Activated T-cell treated with anti-CD3 and anti-CD28 coated beads, Interleukin-2, amount 50 U/mL, for 1 hour (primary cell): ENCODE measurements at regions not wholly inside any gene's neighbourhood (a gene's known extent, or its start where the extent isn't known, plus 50 kb on each side); places are given as distances from the start of the nearest gene placed in this dataset.

Source experiments
- DNase-seq: peaks from one replicate; pipeline ENCODE4 v3.0.0-alpha.2; 2020

GRCh38 chr3:82508-82907 is 114.1 kb upstream of the CHL1 start:
- no peak for DNase-seq

- no peak for DNase-seq
These were observed 113.5 kb upstream of the CHL1 start for GRCh38 chr3:83096-83495.

- DNase-seq: no peak
These were observed 111.4 kb upstream of the CHL1 start for GRCh38 chr3:85180-85579.

- DNase-seq: no peak
These were observed 108.3 kb upstream of the CHL1 start for GRCh38 chr3:88267-88666.

GRCh38 chr3:93746-94145 is 102.8 kb upstream of the CHL1 start:
- no peak for DNase-seq

- DNase-seq: no peak
These were observed 100.3 kb upstream of the CHL1 start for GRCh38 chr3:96259-96658.

- DNase-seq: no peak
These were observed 98.9 kb upstream of the CHL1 start for GRCh38 chr3:97417-98258.

GRCh38 chr3:98259-98654 is 98.3 kb upstream of the CHL1 start:
- DNase-seq: no peak

- no peak for DNase-seq
These were observed 97.1 kb upstream of the CHL1 start for GRCh38 chr3:99506-99905.

GRCh38 chr3:102484-102883 is 94.1 kb upstream of the CHL1 start:
- no peak for DNase-seq

GRCh38 chr3:103991-104390 is 92.6 kb upstream of the CHL1 start:
- no peak for DNase-seq

- DNase-seq: no peak
These were observed 91.0 kb upstream of the CHL1 start for GRCh38 chr3:105585-105984.

- no peak for DNase-seq
These were observed 89.9 kb upstream of the CHL1 start for GRCh38 chr3:106619-107018.

GRCh38 chr3:111143-112069 is 85.2 kb upstream of the CHL1 start:
- no peak for DNase-seq

GRCh38 chr3:112773-113172 is 83.8 kb upstream of the CHL1 start:
- no peak for DNase-seq

GRCh38 chr3:118666-119065 is 77.9 kb upstream of the CHL1 start:
- DNase-seq: no peak

- no peak for DNase-seq
These were observed 73.2 kb upstream of the CHL1 start for GRCh38 chr3:123341-123740.

GRCh38 chr3:124557-125179 is 71.9 kb upstream of the CHL1 start:
- DNase-seq: no peak

GRCh38 chr3:128515-129172 is 67.9 kb upstream of the CHL1 start:
- no peak for DNase-seq

- DNase-seq: no peak
These were observed 65.2 kb upstream of the CHL1 start for GRCh38 chr3:131151-131888.

- no peak for DNase-seq
These were observed 64.2 kb upstream of the CHL1 start for GRCh38 chr3:132378-132777.

- DNase-seq: no peak
These were observed 63.7 kb upstream of the CHL1 start for GRCh38 chr3:132904-133303.
